NB4 (cell line): ENCODE measurements at regions not wholly inside any gene's neighbourhood (a gene's known extent, or its start where the extent isn't known, plus 50 kb on each side); places are given as distances from the start of the nearest gene placed in this dataset.

ENCODE experiments used
- DNase-seq: peaks from one replicate; pipeline ENCODE4 v3.0.0; 2010; ENCODE audit warnings: low read depth
- H3K4me3 ChIP-seq: one replicate; pipeline ENCODE4 v1.5.1; 2011; ENCODE audit warnings: mild to moderate bottlenecking, low read depth, low read length, moderate library complexity
- CTCF ChIP-seq: IDR thresholded peaks from one replicate; pipeline ENCODE4 v1.5.1; 2012; ENCODE audit warnings: low read depth, low read length
- MAX ChIP-seq: IDR thresholded peaks from 2 replicates; pipeline ENCODE4 v1.6.1; 2011; ENCODE audit warnings: low read depth, low read length
- MYC ChIP-seq: IDR thresholded peaks from 2 replicates; pipeline ENCODE4 v1.6.1; 2011; ENCODE audit warnings: low read depth, low read length
- POLR2A ChIP-seq: IDR thresholded peaks from 2 replicates; pipeline ENCODE4 v1.6.1; 2011; ENCODE audit warnings: mild to moderate bottlenecking; ENCODE audit not compliant: insufficient read length; ENCODE audit errors: extremely low read depth

- no peak for DNase-seq
- no peak overlapping the region for H3K4me3 ChIP-seq
- no peak for TF ChIP-seq MAX
- no peak for TF ChIP-seq MYC
- TF ChIP-seq CTCF = no peak
- no peak for TF ChIP-seq POLR2A
Observed at GRCh38 chr5:4513381-4513780, 626.7 kb upstream of the ADAMTS16 start.

- no peak for TF ChIP-seq MAX
- TF ChIP-seq POLR2A = no peak
- no peak for TF ChIP-seq CTCF
- no peak for TF ChIP-seq MYC
- H3K4me3 ChIP-seq = no peak overlapping the region
- DNase-seq = no peak
Observed at GRCh38 chr5:4514067-4514648, 626.0 kb upstream of the ADAMTS16 start.

DNA sequence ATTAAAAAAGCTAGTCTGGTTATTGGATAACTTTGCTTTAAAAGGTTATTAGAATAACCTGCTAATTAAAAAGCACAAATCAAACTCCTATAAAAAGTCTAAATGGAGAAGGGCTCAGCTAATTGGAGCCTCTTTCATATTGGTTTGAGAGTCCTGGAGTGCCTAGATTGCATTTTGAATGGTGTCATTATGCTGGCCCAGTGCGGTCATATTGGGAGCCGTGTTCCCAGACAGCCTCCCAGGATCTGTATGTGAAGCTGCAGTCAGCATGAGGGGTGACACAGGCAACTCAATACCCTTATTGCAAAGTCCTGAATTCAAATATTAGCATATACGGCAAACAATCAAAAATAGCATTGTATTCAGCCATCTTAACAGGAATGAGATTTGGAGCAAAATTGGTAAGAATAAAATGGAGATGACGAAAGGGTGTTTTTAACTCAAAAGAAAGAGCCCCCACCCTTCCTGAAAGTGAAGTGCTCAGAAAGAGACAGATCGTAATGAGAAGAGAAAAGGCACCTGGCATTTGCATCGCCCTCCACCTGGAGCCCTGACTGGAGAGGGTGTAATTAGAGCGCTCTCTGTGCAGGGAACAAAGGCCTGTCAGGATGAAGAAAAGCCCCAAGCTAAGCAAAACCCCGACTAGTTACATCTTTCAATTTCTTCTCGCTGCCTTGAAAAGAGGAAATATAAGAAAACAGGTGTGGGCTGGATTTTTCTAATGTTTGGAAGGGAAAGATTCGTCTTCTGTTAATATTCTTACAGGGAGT is 621.0 kb upstream of the ADAMTS16 start:
- no peak overlapping the region for H3K4me3 ChIP-seq
- no peak for DNase-seq
- TF ChIP-seq MAX = no peak
- no peak for TF ChIP-seq MYC
- TF ChIP-seq POLR2A = no peak
- TF ChIP-seq CTCF = no peak

- no peak for DNase-seq
- H3K4me3 ChIP-seq = no peak overlapping the region
- TF ChIP-seq MAX (no peak), CTCF (no peak), MYC (no peak), POLR2A (no peak)
Observed at GRCh38 chr5:4520559-4520958, 619.6 kb upstream of the ADAMTS16 start.

DNA sequence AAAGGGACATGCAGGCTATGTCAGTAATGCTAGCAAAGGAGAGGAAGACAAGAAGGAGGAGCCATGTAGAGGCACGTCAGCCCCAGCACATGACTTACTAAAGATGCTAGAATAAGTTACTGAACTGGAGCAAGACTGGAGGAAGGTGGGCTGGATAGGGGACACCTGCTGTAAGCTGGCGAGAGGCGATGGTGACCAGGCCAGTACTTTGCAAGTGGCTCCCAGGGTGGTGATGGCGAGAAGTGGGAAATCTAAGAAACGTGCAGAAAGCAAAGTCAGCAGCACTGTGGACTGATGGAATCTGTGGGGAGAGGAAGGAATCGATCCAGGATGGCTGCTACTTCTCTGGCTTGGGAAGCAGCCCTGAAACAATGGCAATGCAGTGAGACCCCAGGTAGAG is 617.1 kb upstream of the ADAMTS16 start:
- TF ChIP-seq POLR2A (no peak), CTCF (no peak), MYC (no peak), MAX (no peak)
- no peak for DNase-seq
- H3K4me3 ChIP-seq = no peak overlapping the region
